NCI-H1694 (cell line): ENCODE measurements at regions not wholly inside any gene's neighbourhood (a gene's known extent, or its start where the extent isn't known, plus 50 kb on each side); places are given as distances from the start of the nearest gene placed in this dataset.
"Not testable (repeated sequence)": the region's sequence is repeated elsewhere in the genome, so short reads cannot be mapped to it uniquely, and the experiment has no call there.

Experiments used
- DNase-seq: peaks from one replicate; lab custom pipeline; 2025; lab: John Stamatoyannopoulos, UW

DNA sequence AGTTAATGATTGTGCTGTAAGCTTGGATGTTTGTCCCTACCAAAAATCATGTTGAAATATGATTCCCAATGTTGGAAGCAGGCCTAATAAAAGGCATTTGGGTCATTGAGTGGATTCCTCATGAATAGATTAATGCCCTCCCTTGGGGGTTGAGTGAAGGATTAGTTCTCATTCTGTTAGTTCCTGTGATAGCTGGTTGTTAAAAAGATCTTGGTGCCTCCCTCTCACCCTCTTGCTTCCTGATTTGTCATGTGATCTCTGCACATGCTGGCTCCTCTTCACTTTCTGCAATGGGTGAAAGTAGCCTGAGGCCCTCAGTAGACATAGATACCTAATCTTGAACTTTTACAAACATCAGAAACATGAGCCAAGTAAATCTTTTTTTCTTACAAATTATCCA, 115.6 kb upstream of the HCRTR2 start:
- no peak for DNase-seq

DNA sequence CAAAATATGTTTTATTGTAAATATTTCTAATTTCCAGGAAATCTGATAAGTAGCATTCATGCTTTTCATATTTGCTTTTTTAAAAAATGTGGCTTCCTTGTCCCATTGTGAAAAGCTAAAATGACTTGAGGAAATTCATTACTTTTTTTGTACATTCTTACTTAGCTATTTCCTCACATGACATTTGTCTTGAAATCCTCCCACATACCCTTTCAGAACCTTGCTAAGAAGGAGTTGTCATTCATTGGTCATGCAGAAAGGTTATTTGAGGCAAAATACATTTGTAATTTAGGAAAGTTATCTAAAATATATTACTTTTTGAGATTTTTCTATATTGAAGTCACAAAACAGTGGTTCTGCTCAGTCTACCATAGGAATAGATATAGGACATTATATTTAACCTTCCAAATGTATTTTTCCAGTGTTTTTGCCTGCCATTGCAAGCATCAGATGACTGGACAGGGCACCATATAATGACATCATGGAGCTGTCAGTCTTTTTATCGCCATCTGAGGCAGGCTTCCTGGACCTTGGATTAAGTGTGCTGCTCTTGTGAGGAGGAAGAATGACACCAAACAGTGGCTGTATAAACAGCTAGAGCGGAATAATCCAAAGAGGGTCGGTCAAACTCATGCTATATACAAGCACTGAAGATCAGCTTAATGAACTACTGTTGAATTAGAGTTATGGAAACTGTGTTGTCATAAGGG, 109.4 kb upstream of the HCRTR2 start:
- no peak for DNase-seq

DNA sequence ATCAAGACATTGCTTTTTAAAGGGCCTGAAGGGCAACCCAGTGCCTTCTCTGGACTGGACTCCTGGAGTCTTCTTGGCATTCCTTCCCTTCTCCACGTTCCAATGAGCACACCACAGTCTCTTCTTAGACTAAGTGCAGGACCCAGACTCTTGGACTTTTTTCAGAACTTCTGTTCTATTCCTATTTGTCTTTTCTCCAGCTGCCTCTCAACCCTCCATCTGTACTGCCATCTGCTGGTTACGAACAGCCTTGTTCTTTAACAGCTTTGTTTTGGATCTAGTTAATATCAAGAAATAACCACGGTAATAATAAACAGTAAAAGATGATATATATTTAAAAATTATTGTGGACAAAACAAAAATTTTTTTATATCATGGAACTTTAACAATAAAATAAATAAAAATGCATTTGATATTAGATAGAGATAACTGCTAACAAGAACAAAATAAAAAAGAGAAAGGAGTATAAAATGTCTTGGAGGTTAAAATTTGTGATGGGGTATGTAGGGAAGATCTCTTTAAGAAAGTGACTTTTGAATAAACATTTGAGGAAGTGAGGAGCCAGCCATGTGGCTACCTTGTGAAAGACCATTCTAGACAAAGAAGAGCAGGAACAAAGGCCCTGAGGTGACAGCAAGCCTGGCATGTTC, 105.1 kb upstream of the HCRTR2 start:
- peak; percentile 35 for DNase-seq

DNA sequence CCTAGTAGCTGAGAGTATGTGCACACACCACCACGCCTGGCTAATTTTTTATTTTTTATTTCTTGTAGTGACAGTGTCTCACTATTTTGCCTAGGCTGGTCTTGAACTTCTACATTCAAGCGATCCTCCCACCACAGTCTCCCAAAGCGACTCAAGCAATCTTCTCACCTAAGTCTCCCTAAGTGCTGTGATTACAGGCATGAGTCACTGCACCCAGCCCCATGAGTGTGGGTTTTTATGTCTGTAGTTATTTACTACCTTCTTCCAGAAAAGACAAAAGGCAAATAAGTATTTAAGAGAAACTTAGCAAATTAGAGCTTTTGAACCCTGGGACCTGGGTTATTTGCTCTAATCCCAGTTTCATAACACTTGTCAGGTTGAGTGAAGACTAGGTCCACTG, 92.3 kb upstream of the HCRTR2 start:
- DNase-seq, result no peak

DNA sequence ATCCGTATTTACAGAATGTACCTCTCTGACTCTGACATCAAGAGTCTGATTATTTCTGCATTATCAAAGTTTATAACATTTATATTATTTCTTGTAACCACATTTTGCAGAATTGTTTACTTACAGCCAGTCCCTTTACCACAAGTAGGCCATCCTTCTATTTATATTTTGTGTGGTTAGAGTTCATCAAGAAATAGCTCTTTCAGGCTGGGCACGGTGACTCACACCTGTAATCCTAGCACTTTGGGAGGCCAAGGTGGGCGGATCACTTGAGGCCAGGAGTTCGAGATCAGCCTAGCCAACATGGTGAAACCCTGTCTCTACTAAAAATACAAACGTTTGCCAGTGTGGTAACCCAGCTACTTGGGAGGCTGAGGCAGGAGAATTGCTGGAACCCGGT, 86.3 kb upstream of the HCRTR2 start:
- not testable (repeated sequence) for DNase-seq

DNA sequence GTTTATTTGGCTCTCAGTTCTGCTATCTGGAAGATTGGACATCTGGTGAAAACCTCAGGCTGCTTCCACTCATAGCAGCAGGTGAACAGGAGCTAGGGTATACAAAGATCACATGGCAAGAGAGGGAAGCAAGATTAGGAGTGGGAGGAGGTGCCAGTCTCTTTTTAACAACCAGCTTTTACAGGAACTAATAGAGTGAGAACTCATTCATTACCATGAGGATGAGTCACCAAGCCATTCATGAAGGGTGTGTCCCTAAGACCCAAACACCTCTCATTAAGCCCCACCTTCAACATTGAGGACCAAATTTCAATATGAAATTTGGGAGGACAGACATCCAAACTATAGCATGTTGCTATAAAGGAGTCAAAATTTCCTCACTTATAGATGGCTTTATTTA, 85.4 kb upstream of the HCRTR2 start:
- DNase-seq, result no peak

DNA sequence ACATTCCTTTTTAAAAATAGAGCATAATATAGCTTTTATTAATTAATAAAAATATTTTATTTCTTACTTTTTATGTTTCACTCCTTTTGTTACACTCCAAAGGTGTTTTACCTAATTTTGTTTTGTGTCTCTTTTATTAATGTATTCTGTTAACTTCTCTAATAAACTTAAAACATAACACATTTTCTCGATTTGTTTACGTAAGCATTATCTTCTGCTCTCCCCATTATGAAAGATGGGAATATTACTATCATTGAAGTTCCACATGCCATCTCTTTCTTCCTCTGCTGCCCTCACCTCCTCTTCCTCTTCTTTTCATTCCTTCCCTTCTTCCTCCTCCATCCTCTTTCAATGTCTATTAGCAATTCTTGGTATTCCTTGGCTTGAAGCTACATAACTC, 85.0 kb upstream of the HCRTR2 start:
- no peak for DNase-seq

DNA sequence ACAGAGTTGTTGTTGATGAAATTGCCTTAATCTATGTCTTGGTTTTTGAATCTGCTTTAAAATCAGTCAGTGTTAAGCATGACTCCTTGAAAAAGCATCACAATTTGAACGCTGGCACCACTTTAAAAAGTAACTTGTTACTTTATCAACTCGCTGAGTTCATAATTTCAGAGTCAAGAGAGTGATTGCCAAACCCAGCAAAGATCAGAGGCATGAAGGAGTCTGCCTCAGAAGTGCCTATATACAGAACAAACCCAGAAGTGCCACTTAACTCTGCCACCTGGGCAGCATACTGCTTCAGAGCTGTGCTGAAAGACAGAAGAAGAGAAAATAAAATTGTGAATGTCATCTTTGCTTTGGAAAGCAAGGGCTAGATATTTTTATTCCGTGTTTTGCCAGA, 73.6 kb upstream of the HCRTR2 start:
- DNase-seq, result no peak

DNA sequence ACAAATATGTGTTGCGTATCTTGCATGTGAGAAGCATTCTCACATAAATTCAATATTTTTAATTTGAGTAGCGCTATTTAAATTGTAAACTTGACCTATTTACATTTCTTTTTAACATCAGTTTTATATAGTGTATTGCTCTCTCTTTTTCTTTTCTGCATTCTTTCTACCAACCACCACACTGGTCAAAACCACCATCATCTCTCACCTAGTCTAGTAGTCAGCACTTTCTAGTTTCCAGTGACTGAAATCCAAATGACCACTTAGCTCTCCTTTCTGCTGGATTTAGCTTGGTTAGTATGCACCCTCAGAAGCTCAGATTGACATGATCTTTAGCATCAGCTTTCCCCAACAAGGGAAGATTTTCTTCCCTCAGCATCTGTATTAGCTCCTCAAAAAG, 73.2 kb upstream of the HCRTR2 start:
- DNase-seq, result no peak

DNA sequence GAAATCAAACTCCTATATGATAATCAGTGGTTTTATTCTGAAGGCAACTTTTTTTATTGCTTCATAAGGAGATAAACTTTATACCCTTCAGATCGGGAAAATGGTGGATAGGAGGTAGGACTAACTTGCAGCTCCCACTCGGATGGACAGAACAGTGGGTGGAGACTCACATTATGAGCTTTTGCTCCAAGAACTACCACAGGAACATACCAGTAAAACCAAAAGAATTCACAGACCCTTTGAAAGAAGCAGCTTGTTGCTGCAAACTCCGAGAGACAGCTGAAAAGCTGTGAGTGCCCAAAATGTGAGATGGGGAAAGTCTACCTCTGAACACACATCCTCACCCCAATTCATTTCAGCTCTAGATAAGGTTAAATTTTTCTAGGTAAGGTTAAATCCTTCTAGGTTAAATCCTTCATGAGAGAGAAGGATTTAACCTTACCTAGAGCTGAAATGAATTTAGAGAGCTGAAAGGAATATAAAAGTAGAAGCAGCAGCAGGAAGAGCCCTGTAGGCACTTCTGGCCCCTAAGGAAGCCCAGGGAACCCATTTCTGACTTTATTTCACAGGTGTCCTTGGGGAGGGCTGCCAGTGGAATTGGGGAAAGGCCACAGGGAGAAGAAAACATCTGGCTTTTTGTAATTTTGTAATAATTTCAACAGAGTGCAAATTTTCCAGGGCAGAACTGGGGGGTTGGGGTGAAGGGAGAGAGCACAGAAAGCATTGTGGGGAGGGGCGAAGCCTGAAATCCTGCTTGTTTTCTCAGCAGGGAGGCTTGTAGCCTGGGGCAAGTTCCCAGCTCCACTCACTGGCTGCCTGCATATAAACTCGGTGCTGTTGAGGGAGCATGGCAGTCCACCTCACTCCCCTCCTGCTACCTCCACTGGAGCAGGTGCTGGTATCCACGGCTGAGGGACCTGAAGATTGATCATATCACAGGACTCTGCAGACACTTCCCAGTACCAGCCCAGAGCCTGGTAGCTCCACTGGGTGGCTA, 65.9 kb upstream of the HCRTR2 start:
- DNase-seq, result no peak

DNA sequence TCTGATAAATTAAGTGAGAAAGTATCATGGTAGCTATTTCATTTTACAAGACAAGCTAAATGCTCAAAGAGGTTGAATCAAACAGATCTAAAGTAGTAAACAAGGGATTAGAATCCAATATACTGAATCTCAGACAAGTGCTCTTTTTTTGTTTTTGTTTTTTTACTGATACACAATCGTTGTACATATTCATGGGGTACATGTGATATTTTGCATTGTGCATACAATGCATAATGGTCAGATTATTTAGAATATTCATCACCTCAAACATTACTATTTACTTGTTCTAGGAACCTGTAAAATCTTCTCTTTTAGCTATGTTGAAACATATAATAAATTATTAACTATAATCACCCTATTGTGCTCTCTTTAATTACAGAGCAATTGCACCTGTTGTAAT, 57.0 kb upstream of the HCRTR2 start:
- no peak for DNase-seq

DNA sequence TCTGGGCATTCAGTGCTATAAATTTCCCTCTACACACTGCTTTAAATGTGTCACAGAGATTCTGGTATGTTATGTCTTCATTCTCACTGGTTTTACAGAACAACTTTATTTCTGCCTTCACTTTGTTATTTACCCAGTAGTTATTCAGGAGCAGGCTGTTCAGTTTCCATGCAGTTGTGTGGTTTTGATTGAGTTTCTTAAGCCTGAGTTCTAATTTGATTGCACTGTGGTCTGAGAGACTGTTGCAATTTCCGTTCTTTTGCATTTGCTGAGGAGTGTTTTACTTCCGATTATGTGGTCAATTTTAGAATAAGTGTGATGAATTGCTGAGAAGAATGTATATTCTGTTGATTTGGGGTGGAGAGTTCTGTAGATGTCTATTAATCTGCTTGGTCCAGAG, 50.1 kb upstream of the HCRTR2 start:
- not testable (repeated sequence) for DNase-seq
